Urothelium cell line (cell line): ENCODE measurements at regions not wholly inside any gene's neighbourhood (a gene's known extent, or its start where the extent isn't known, plus 50 kb on each side); places are given as distances from the start of the nearest gene placed in this dataset.
"Not testable (repeated sequence)": the region's sequence is repeated elsewhere in the genome, so short reads cannot be mapped to it uniquely, and the experiment has no call there.

Source experiments
- DNase-seq: peaks from one replicate; pipeline ENCODE4 v3.0.0; 2011; ENCODE audit warnings: low spot score, mixed read lengths
- FAIRE-seq: peaks from 2 replicates; lab custom pipeline; 2011; peaks lifted over from hg19 to GRCh38; lab: Jason Lieb, UNC

DNA sequence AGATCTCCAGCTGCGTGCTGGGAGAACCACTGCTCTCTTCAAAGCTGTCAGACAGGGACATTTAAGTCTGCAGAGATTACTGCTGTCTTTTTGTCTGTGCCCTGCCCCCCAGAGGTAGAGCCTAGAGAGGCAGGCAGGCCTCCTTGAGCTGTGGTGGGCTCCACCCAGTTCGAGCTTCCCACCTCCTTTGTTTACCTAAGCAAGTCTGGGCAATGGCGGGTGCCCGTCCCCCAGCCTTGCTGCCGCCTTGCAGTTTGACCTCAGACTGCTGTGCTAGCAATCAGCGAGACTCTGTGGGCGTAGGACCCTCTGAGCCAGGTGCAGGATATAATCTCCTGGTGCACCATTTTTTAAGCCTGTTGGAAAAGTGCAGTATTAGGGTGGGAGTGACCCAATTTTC is 128.6 kb downstream of the ACTR3 start:
- not testable (repeated sequence) for FAIRE-seq, DNase-seq

- no peak for FAIRE-seq
- no peak for DNase-seq
Observed at GRCh38 chr2:114020668-114021067, 130.8 kb downstream of the ACTR3 start.

GRCh38 chr2:114022360-114023085 is 132.6 kb downstream of the ACTR3 start:
- DNase-seq (peak; percentile 33), FAIRE-seq (peak; percentile 17)

GRCh38 chr2:114024326-114024725 is 134.4 kb downstream of the ACTR3 start:
- no peak for FAIRE-seq
- DNase-seq, result no peak

DNA sequence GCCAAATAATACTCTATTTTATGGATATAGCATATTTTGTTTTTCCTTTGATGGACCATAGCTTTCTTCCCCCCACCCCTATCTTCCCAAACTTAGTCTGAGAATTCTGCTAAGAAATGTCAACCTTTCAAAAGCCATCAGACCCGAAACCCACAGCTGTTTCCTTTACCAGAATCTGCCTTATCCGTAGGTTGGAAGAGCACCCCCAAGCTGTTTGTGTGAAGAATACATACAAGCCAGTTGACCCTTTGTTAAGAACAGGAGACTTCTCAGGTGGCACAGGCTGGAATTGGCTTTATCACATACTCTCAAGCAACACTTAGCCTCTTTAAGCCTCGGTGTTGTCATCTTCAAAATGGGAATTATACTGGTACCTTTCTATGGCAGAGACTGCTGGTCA is 135.1 kb downstream of the ACTR3 start:
- no peak for DNase-seq
- FAIRE-seq, result no peak

DNA sequence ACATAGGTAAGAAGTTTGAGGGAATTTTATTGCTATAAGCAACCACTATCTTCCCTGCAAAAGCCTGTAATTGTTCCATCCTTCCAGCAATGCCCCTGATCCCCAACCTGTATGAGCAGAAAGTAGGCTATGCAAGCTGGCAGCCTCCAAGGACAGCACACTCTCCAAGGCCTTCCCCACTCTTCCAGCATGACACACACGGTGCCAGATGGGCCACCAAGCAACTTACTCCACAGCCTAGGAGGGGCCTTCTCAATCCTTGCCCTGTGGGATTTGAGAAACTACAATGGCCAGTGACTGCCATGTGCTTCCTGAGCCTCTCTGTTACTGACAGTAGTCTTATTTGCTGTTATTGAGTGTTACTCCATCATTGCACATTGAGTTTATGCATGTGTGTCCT is 137.5 kb downstream of the ACTR3 start:
- no peak for FAIRE-seq
- no peak for DNase-seq

- peak; percentile 37 for FAIRE-seq
Observed at GRCh38 chr2:114031605-114032505, 142.0 kb downstream of the ACTR3 start.

GRCh38 chr2:114032705-114033104 is 142.8 kb downstream of the ACTR3 start:
- DNase-seq, result no peak
- FAIRE-seq, result no peak

More at GRCh38 chr2:114031605-114032505, 142.0 kb downstream of the ACTR3 start:
- DNase-seq, result no peak

DNA sequence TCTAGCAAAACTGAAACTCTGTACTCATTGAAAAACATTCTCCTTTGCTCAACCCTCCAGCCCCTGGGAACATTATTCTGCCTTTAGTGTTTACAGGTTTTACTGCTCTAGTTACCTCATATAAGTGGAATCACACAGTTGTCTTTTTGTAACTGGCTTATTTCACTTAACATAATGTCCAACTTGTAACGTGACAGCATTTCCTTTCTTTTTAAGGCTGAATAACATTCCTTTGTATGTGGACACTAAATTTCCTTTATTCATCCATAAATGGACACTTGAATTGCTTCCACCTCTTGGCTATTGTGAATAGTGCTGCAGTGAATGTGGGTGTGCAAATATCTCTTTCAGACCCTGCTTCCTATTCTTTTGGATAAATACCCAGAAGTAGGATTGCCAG is 144.9 kb downstream of the ACTR3 start:
- no peak for FAIRE-seq

DNA sequence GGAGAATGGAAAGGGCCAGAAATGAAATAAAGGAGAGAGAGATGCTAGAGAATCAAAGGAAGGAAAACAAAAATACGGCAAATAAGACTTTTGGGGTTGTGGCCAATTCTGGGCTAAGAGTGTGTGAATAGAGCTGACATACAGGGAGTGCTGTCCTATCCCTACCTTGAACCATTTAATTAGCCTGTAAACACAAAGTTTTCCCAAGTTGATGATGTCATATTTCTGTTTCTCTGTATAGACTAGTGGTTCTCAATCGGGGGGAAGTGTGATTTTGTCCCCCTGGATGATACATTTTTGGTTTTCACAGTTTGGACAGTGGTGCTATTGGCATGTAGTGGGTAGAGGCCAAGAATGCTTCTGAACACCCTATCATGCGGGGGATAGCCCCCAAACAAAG is 148.8 kb downstream of the ACTR3 start:
- DNase-seq (no peak), FAIRE-seq (peak; percentile 9)

More for the DNA sequence above, 144.9 kb downstream of the ACTR3 start:
- DNase-seq, result no peak

- FAIRE-seq (no peak), DNase-seq (no peak)
Observed at GRCh38 chr2:114039677-114040076, 149.8 kb downstream of the ACTR3 start.

GRCh38 chr2:114040826-114041225 is 150.9 kb downstream of the ACTR3 start:
- DNase-seq (no peak), FAIRE-seq (no peak)

GRCh38 chr2:114044985-114045384 is 155.1 kb downstream of the ACTR3 start:
- DNase-seq (no peak), FAIRE-seq (no peak)

DNA sequence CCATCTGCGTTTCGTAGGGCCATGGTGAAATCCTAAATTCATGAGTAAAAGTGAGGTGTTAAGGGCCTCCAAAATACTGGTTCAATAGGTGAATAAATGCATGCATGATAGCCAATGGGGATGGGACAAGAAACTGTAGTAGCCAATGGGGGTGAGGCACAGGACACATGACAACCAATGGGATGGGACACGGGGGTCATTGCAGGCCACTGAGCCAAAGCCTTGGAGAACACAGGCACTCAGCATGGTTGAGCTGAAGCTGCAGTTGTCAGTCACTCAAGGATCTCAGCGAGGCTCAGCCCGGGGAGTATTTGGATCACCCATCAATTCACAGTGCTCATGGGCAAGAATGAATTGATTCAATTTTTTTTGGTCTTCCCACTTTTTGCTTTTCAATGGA is 156.5 kb downstream of the ACTR3 start:
- FAIRE-seq, result no peak
- DNase-seq, result no peak

GRCh38 chr2:114046866-114047435 is 157.1 kb downstream of the ACTR3 start:
- no peak for FAIRE-seq
- no peak for DNase-seq

GRCh38 chr2:114049280-114049679 is 159.4 kb downstream of the ACTR3 start:
- no peak for FAIRE-seq
- DNase-seq, result no peak

GRCh38 chr2:114049826-114050225 is 159.9 kb downstream of the ACTR3 start:
- DNase-seq (no peak), FAIRE-seq (peak; percentile 67)

DNA sequence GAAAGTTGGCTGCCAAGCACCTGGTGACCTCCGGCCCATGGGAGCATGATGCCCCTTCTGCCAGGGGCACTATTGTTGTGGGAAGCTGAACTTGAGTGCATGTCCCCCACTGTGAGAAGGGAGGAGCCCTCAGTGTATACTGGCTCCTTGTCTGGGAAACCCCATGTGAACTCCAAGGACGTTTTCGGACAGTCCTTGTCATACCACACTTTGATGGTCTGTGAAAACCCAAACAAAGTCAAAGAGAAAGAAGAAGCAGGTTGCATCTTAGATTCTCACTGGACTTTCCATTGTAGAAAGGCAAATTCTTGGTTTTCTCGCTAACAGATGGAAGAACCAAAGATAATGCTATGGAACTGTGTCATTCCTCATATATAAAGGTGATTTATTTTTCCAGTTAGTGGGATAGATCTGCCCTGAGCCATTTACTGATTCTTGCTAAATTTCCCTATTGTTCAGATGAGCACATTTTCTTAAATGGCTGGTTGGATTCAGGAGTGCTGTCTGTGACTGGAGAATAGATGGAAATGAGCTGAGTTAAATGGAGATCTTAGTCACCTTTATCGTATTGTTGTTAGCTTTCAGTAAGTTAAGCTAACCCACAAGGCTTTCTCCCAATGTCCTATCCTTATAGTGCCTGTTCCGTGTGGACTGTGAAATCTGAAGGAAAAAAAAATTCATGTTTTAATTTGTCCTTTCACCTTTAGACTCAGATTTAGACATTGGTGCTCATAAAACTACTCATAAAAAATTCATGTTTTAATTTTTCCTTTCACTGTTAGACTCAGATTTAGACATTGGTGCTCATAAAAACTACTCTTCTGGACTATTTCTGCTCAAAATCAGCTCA is 166.6 kb downstream of the ACTR3 start:
- no peak for DNase-seq
- FAIRE-seq, result no peak

DNA sequence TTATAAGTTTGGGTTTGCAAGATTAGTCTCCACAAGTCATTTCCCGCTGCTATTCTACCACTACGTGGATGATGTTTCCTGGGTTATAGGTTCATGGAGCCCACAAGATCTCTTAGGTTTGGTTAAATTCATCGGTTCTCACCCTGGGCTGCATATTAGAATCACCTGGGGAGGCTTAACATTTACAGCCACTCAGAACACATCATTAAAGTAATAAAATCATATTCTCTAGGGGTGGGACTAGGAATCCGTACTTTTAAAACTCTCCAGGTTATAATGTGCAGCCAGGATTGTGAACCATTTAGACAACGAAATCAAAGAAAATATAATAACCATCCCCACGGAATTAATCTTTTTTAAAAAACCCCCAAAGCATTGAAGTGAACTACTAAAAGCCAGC is 167.7 kb downstream of the ACTR3 start:
- FAIRE-seq (no peak), DNase-seq (no peak)

DNA sequence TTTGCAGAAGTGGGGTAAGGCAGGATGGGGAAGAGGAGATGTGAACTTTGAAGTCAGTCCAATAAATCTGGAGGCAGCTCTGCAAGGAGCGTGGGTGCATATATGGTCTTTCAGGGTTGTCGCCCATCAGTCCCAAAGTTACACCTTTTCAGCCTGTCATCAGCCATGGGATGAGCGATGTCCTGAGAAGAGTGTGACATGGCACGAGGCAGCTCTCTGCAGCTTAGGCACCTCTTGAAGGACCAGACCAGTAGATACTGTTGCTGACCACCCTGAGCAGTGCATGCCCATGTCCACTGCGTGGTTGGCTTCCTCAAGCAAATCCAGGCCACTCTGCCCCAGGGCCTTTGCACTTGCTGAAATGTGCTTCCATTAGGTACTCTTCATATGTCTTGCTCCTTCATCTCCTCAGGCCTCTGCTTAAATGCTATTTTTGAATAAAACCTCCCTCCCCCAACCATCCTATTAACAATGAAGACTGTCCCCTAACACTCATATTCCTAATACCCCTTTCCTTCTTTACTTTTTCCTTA is 171.7 kb downstream of the ACTR3 start:
- peak; percentile 5 for FAIRE-seq
- DNase-seq, result no peak
